ENCODE measurements at regions not wholly inside any gene's neighbourhood (a gene's known extent, or its start where the extent isn't known, plus 50 kb on each side); places are given as distances from the start of the nearest gene placed in this dataset.

DNA sequence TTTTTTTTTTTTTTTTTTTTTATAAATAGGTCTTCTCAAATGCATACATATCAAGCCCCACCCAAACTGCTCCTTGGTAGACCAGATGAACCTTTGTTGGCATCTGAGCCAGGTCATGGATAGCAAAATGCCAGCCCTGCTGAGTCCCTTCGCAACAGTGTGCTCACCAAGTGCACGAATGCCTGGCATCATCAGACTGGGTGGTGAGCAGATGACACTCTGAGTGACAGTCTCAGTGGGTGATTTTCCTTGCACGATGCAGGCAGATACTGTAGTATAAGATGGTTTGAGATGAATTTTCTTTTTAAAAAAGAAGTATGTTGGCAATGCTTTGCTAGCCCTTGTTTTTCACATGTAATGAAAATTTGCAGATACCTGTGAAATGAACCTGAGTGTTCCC lies 74.0 kb downstream of the RCN1 start:
- no peaks in the 10 kb centered on the region for H3K9me1 ChIP-seq (ENCODE audit: control insufficient read depth, insufficient read depth, low read length)
- no peaks in the 10 kb centered on the region; a peak in 2 of 5 replicates for H3K27me3 ChIP-seq (ENCODE audit: control insufficient read depth in 2 of 2, insufficient read depth in 2 of 2, low read length in 2 of 2)
- H3K36me3 ChIP-seq (ENCODE audit: control insufficient read depth, insufficient read depth, low read length): no peaks in the 10 kb centered on the region
- TF ChIP-seq MIER1 (IDR thresholded peaks at IDR 0.05; ENCODE audit: low read depth): no peak
- no peak for TF ChIP-seq CAMTA2 (CRISPR knock-in tag; conservative IDR thresholded peaks at IDR 0.05)
- TF ChIP-seq, protein P1, sequence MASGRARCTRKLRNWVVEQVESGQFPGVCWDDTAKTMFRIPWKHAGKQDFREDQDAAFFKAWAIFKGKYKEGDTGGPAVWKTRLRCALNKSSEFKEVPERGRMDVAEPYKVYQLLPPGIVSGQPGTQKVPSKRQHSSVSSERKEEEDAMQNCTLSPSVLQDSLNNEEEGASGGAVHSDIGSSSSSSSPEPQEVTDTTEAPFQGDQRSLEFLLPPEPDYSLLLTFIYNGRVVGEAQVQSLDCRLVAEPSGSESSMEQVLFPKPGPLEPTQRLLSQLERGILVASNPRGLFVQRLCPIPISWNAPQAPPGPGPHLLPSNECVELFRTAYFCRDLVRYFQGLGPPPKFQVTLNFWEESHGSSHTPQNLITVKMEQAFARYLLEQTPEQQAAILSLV (tag; IDR thresholded peaks at IDR 0.05): no peak
- no peak for TF ChIP-seq GATAD2B (IDR thresholded peaks at IDR 0.05; ENCODE audit: borderline replicate concordance)
- TF ChIP-seq, protein P2, sequence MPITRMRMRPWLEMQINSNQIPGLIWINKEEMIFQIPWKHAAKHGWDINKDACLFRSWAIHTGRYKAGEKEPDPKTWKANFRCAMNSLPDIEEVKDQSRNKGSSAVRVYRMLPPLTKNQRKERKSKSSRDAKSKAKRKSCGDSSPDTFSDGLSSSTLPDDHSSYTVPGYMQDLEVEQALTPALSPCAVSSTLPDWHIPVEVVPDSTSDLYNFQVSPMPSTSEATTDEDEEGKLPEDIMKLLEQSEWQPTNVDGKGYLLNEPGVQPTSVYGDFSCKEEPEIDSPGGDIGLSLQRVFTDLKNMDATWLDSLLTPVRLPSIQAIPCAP (CRISPR knock-in tag; IDR thresholded peaks at IDR 0.05; ENCODE audit: borderline replicate concordance): no peak
- TF ChIP-seq PHF8 (IDR thresholded peaks at IDR 0.05; ENCODE audit: borderline replicate concordance, low read length): no peak
- in situ Hi-C loops (cut with MboI): loop anchor here (10.0 to 25.0 kb wide), 3 partner anchors 770 to 1060 kb away; no protein-coding TSS in a partner anchor
- ChIA-PET CTCF (ENCODE audit: low intra/inter-chr PET ratio) (interaction anchor here (0.7 kb wide), 1 partner anchor 23 kb away, joined by 3 read pairs; no protein-coding TSS in a partner anchor), POLR2A (interaction anchor here (0.7 kb wide), 1 partner anchor 61 kb away, joined by 4 read pairs; no protein-coding TSS in a partner anchor)
- H3K9ac ChIP-seq (ENCODE audit: insufficient read depth in 1 of 2, low read depth in 2 of 2, low read length in 2 of 2): no peak overlapping the region
- DNase-seq (ENCODE audit: extremely low read depth in 1 of 4, low spot score in 3 of 4) (no peak), ATAC-seq (no peak), FAIRE-seq (no peak)
- H2AFZ ChIP-seq (ENCODE audit: low read depth, low read length): no peak overlapping the region
- H3K79me2 ChIP-seq (ENCODE audit: control insufficient read depth, insufficient read depth, low read length): no peaks in the 10 kb centered on the region
- H4K20me1 ChIP-seq (replicated peaks; ENCODE audit: control insufficient read depth, insufficient read depth, low read length): no peaks in the 10 kb centered on the region
- WGBS (ENCODE audit: insufficient coverage, low coverage, missing lambda C conversion rate): 4% methylated on average over 3 of the region's 3 CpGs
- H3K4me3 ChIP-seq: no peak overlapping the region
- no peaks in the 10 kb centered on the region for H3K4me1 ChIP-seq (replicated peaks in 1 of 2; ENCODE audit: control insufficient read depth in 2 of 2, insufficient read depth in 2 of 2, low read length in 2 of 2)
- intact Hi-C loops (cut with micrococcal nuclease): no loop called here
- H3K27ac ChIP-seq (ENCODE audit: extremely low read depth, low read depth, low read length): no peak overlapping the region
- no peak overlapping the region for H3K4me2 ChIP-seq (ENCODE audit: insufficient read depth, low read length)
- no TSS peak for BruUV-seq (replicated peaks)
- H3K9me3 ChIP-seq (replicated peaks; ENCODE audit: control insufficient read depth, insufficient read depth, low read depth, low read length): no peaks in the 10 kb centered on the region

All from K562 (cell line).